GM12874 (cell line): ENCODE measurements at regions not wholly inside any gene's neighbourhood (a gene's known extent, or its start where the extent isn't known, plus 50 kb on each side); places are given as distances from the start of the nearest gene placed in this dataset.

ENCODE experiments used
- CTCF ChIP-seq: IDR thresholded peaks from 2 replicates; pipeline ENCODE4 v1.5.1; 2011; ENCODE audit warnings: low read depth, mild to moderate bottlenecking, control low read depth, low read length, moderate library complexity; ENCODE audit not compliant: insufficient read depth

GRCh38 chr4:45527160-45527559, 596.7 kb downstream of the GABRG1 start:
- TF ChIP-seq CTCF: no peak

GRCh38 chr4:45518832-45519231, 605.0 kb downstream of the GABRG1 start:
- TF ChIP-seq CTCF: no peak

GRCh38 chr4:45502471-45502870, 621.4 kb downstream of the GABRG1 start:
- TF ChIP-seq CTCF: no peak

GRCh38 chr4:45484740-45485139, 639.1 kb downstream of the GABRG1 start:
- TF ChIP-seq CTCF: no peak

- no peak for TF ChIP-seq CTCF
Observed at GRCh38 chr4:45482346-45482745, 641.5 kb downstream of the GABRG1 start.

GRCh38 chr4:45477311-45477733, 646.5 kb downstream of the GABRG1 start:
- no peak for TF ChIP-seq CTCF

- TF ChIP-seq CTCF: no peak
Observed at GRCh38 chr4:45475548-45475947, 648.3 kb downstream of the GABRG1 start.

- TF ChIP-seq CTCF: no peak
Observed at GRCh38 chr4:45472490-45472889, 651.4 kb downstream of the GABRG1 start.
